ENCODE measurements at regions not wholly inside any gene's neighbourhood (a gene's known extent, or its start where the extent isn't known, plus 50 kb on each side); places are given as distances from the start of the nearest gene placed in this dataset.
A peak's percentile ranks its signal among the peaks of the same experiment; 100 is the strongest.

DNA sequence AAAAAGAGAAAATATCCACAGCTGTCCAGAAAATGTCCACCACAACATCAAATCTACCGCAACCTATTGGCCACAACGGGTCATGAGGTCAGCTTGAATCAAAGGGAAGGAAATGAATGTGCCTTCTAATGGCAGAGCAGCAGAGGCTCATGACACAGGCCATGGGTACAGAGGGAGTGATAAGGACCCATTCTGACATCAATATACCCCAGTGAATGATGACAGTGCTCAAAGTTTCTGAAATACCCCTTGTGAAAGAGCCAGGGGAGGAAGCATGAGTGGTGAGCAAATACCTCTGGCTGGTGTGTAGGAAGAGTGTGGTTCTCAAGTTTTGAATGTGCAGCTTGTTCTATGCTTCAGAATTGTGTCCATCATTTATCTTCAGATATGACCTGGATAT lies 348.2 kb downstream of the IRX1 start:
- DNase-seq (ENCODE audit: low spot score) (no peak), FAIRE-seq (peak; percentile 44)

GRCh38 chr5:3944930-3945329 lies 349.3 kb downstream of the IRX1 start:
- DNase-seq (ENCODE audit: low spot score), result no peak
- FAIRE-seq, result no peak

DNA sequence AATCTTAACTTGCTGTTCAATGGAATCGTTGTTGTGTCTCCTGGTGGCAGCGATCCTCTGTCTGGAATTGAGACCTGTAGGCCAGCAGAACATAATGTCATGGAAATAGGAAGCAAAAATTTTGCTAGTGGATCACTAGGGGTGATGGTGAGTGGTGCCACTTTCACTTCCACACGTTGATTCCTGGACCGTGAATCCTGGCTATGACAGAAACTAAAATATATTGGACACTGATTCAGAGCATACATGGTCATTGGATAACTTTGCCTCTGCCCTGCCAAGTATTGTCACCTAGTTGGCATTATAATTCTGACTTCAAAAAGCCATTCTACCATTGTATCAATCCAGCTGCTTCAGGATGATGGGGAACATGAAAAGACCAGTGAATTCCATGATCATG lies 353.2 kb downstream of the IRX1 start:
- FAIRE-seq, result no peak

GRCh38 chr5:3954199-3954598 lies 358.6 kb downstream of the IRX1 start:
- DNase-seq (ENCODE audit: low spot score) (no peak), FAIRE-seq (no peak)

More for the DNA sequence above, 353.2 kb downstream of the IRX1 start:
- no peak for DNase-seq (ENCODE audit: low spot score)

DNA sequence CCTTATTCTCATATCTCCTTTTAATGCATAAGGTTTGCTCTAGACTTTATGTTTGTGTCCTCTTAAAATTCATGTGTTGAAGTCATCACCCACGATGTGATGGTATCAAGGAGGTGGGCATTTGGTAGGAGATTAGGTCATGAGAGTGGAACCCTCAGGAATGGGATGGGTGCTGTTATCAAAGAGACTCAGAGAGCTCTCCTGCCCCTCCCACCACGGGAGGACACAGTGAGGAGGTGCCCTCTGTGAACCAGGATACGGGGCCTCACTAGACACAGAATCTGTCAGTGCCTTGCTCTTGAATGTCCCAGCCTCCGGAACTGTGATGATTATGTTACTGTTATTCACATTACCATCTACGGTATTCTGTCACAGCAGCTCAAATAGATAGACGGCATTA lies 359.0 kb downstream of the IRX1 start:
- DNase-seq (ENCODE audit: low spot score), result no peak
- FAIRE-seq, result no peak

DNA sequence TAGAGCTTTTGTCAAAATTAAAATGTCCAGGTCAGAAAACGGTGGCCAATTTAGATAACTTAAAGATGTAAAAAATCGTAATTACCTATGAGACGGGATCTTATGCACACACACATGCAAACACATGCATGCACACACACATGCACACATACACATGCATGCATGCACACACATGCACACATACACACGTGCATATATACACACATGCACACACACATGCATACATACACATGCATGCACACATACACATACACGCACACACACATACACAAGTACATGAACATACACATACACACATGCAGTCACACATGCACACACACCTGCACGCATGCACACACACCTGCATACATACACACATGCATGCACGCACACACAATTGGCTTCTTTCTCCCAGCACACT lies 362.0 kb downstream of the IRX1 start:
- FAIRE-seq (peak; percentile 98), DNase-seq (ENCODE audit: low spot score) (no peak)

DNA sequence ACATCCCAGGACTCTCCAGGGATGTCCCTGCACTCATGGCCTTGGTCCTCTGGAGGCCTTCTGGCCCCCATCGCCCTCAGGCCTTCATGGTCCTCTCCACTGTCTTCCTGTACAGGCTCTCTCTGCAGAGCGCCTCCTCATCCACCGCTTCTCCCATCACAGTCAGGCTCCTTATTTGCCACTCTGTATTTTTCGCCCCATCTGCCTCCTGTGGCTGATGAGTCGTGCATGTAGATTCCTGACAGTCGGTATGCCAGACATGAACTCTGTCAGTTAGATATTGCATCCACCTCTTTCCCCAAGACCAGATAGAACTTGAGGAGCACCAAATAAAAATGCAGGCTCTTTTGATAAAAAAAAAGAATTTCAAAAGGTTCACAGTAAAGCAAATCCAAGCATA lies 362.8 kb downstream of the IRX1 start:
- FAIRE-seq (no peak), DNase-seq (ENCODE audit: low spot score) (no peak)

- no peak for FAIRE-seq
- peak; percentile 31 for DNase-seq (ENCODE audit: low spot score)
These were observed 366.5 kb downstream of the IRX1 start for GRCh38 chr5:3962113-3962512.

- DNase-seq (ENCODE audit: low spot score) (no peak), FAIRE-seq (no peak)
These were observed 368.0 kb downstream of the IRX1 start for GRCh38 chr5:3963652-3964051.

DNA sequence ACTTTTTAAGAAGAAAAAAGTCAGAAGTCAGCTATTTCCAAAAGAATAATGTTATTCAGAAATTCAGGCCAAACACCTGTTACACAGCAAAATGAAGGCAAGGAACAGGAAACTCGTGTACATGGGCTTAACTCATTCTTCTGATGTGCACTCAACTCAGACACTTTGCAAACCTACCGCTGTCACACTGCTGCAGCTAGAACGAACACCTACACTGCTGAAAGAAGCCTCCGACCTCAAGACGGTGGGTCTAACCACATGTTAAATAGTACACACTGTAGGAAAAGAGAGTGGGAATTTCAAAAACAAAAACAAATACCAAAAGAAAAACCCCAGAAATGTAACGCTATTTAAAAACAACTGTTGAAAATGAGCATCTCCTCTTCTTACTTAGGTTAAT lies 384.5 kb downstream of the IRX1 start:
- DNase-seq (ENCODE audit: low spot score) (no peak), FAIRE-seq (no peak)

DNA sequence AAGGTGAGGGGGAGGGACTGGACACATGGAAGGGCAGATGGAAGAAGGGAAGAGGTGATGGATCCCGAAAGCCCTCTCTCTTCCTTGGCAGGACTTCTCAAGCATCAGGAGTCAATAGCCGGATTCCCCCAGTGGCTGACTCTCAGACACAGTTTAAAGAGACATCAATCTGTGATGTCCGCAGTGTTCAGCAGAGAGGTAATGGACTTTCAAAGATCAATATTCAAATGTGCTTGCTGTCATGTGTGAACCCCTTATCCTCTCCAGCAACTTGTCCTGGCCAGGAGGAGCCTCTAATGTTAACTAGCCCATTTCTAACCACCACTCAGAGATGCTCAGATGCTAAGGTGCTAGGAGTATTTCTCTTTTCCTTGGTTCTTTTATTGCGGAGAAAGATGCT lies 392.2 kb downstream of the IRX1 start:
- DNase-seq (ENCODE audit: low spot score), result no peak
- FAIRE-seq, result no peak

DNA sequence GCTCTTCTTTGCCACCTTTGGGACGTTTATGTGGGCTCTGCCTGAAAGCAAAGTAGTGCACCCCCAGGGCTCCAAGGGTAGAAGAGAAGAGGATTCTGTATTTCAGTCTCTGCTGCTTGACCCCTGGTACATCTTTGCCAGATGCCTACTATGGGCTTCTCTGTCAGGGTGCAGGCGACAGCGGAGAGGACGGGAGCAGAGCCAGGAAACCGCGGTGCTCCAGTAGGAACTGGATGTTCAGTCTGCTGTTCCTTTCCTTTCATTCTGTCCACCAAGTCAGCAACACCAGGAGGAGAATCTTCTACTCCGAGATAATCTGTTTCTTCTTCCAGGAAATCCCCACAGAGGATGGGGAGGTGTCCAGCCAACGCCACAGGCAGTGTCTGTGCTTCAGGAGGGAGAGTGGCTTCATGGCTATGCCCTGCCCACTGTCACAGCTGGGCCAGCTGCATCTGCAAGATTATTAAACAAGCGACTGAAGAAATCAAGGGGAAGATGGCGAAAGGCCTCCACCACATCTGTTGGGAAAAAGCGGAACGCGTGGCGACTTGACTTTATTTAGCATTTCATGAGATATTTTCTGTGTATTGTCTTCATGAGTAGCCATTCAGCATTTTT lies 398.3 kb downstream of the IRX1 start:
- DNase-seq (ENCODE audit: low spot score) (no peak), FAIRE-seq (peak; percentile 48)

DNA sequence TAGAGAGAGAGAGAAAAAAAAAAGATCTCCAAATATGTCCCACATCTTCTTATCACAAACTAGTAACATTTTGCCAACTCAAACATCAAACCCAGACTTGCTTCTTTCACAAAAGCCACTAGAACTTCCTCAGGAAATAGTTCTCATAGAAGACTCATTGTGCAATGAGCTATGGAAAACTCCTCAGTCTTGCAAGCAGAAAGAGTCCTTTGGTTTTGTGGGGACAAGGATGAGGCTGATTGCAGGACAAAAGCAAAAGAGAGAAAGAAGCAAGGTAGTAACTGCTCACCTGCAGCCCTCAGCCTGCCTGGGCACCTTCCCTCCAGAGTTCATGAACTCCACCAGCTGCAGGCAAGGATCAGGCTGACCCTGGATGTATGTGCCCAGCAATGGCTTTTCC lies 399.0 kb downstream of the IRX1 start:
- FAIRE-seq (no peak), DNase-seq (ENCODE audit: low spot score) (no peak)

DNA sequence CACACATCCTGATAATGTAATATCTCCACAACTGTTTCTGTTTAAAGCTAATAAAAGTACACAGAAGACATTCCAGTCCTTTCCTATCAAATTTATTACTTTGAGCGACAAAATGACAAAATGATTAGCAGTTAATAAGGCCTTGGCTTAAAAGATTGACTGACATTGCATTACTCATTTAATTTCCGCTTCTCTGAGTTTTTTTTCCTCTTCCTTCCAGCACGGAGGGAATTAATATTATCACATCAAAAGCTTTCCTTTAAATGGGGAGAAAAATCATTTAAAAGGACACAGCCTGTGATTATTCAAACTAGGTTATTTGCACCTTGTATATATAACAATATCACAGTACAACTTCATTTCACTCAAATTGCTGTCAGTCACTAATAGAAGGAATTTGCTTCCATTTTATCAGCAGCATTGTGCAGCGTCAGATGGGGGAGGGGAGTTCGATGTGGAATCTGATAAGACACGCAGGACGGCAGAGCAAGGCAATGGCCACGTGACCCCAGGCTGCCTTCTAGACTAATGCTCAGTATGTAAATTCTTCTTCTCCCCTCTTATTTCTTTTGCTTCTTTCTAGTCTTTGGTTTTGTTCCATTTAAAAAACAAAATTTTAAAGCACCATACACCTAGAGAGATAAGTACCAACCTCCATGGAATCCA lies 400.5 kb downstream of the IRX1 start:
- no peak for FAIRE-seq
- no peak for DNase-seq (ENCODE audit: low spot score)

DNA sequence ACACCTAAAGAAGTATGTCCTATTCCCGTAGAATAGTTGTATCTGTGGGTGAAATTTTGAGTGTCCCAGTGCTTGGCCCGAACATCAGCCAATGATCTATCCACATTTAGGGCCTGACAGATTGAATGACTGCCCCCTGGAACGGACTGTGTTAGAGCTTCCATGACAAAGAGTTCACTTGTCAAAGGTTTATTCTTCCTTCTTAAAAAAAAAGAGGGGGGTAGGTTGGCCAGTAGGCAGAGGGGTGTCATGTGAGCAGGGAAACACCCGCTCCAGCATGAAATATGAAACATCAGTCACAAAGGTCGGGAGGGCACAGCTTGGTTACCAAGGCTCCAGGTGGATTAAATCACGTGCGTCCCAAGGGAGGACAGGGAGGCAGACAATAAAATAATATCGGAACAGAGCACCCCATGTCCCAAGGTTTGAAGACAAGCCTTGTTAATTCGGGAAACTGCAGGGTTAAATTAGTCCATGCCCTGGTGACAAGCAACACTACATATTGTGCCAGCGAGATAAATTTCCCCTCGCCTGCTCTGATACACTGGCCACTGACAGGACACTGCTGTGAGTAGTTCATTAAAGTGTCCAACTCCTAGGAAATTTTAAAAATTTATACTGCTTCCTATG lies 401.2 kb downstream of the IRX1 start:
- DNase-seq (ENCODE audit: low spot score) (no peak), FAIRE-seq (no peak)

DNA sequence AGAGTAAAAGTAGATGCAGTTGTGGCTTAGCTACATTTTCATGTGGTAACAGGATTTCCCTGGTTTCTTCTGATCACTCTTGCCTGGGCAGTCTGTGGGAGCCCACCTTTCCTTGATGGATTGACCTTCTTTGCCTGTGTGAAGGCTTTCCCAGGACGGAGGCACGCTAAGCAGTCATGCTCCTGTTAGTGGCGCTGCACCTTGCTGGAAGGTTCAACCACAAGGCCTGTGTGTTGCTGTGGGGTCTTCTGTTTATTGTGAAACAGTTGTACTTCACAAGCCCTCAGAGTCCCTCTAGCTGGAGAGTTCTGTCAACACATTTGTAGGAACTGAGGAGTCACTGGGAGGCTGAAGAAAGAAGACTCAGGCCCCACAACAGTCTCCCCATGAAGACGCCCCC lies 402.0 kb downstream of the IRX1 start:
- no peak for FAIRE-seq

DNA sequence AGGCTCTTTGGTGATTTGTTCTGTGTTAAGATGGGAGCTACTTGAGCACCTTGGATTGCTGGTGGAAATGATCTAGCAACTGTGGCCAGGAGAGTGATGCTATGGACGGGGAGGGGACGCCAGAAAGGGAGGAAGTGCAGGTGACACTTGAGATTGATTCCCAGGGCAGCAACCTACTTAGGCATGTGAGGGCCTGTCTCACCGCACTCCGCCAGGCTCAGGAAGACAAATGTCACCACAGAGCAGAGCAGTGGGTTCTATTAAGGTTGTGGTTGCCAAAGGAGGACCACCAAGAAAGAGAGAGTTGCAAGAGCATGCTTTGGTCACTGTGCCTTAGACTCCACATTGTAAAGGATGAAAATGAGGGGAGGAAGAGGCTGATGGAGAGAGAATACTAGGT lies 404.3 kb downstream of the IRX1 start:
- no peak for DNase-seq (ENCODE audit: low spot score)
- FAIRE-seq, result no peak

More for the DNA sequence above, 402.0 kb downstream of the IRX1 start:
- DNase-seq (ENCODE audit: low spot score), result no peak

DNA sequence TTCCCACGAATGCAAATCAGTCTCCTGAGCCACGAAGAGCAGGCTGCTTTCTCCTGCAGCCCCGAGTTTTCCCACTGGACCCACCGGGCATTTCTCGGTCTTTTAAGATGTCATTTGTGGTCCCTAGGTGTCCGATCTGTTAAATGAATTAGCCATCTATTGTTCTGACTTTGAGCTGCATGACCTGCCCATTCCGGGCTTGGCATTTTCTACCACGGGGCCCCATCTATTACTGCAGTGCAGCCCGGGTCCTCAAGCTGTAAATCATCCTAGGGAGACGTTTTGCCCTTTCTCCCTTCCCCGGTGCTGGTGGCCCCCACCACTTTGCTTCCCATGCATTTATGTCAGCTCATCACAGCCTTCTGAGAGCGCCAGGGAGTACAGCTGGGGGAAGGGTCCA lies 405.4 kb downstream of the IRX1 start:
- no peak for FAIRE-seq
- no peak for DNase-seq (ENCODE audit: low spot score)

GRCh38 chr5:4001758-4002533 lies 406.3 kb downstream of the IRX1 start:
- FAIRE-seq (peak; percentile 62), DNase-seq (ENCODE audit: low spot score) (no peak)

DNA sequence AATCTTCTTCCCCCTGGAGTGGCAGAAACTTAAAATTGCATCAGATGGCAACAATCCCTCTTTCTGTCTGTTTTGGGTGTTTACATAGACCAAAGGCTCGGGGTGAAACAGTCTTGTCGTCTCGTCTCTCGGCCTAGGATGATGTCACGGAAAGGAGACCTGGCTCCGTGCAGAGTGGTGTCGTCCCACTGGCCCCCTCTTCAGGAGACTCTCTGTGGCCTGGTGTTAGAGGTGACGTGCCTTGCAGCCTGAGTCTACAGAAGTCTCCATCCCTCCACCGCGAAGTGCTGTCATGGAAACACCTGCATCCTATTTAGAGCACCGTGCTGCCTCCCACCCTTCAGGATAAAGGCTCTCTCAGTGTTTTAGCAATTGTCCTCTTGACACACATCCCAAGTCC lies 409.7 kb downstream of the IRX1 start:
- DNase-seq (ENCODE audit: low spot score), result no peak

GRCh38 chr5:4007001-4007400 lies 411.4 kb downstream of the IRX1 start:
- no peak for FAIRE-seq
- no peak for DNase-seq (ENCODE audit: low spot score)

More for the DNA sequence above, 409.7 kb downstream of the IRX1 start:
- no peak for FAIRE-seq

- no peak for DNase-seq (ENCODE audit: low spot score)
- no peak for FAIRE-seq
These were observed 416.3 kb downstream of the IRX1 start for GRCh38 chr5:4011943-4012342.

Measured in urothelium cell line (cell line).